HG03521 (cell line): ENCODE measurements at regions not wholly inside any gene's neighbourhood (a gene's known extent, or its start where the extent isn't known, plus 50 kb on each side); places are given as distances from the start of the nearest gene placed in this dataset.
"Not testable (repeated sequence)": the region's sequence is repeated elsewhere in the genome, so short reads cannot be mapped to it uniquely, and the experiment has no call there.

ENCODE experiments used
- ATAC-seq: cut with Tn5 transposase; IDR thresholded peaks from one replicate; pipeline ENCODE4 v1.9.1; 2021; ENCODE audit warnings: mild to moderate bottlenecking, moderate library complexity; ENCODE audit not compliant: unreplicated experiment

- ATAC-seq: peak; percentile 31
Observed at GRCh38 chr9:109972026-109972882, 192.3 kb downstream of the PALM2AKAP2 start.

GRCh38 chr9:109973336-109973735 lies 193.3 kb downstream of the PALM2AKAP2 start:
- no peak for ATAC-seq

GRCh38 chr9:109974143-109974917 lies 194.3 kb downstream of the PALM2AKAP2 start:
- peak; percentile 77 for ATAC-seq

GRCh38 chr9:109974918-109975276 lies 194.9 kb downstream of the PALM2AKAP2 start:
- no peak for ATAC-seq

GRCh38 chr9:109975574-109976295 lies 195.7 kb downstream of the PALM2AKAP2 start:
- ATAC-seq: no peak

- no peak for ATAC-seq
Observed at GRCh38 chr9:109976303-109976702, 196.3 kb downstream of the PALM2AKAP2 start.

- no peak for ATAC-seq
Observed at GRCh38 chr9:109977521-109977920, 197.5 kb downstream of the PALM2AKAP2 start.

- ATAC-seq: no peak
Observed at GRCh38 chr9:109981091-109981490, 201.1 kb downstream of the PALM2AKAP2 start.

GRCh38 chr9:109986521-109986991 lies 206.6 kb downstream of the PALM2AKAP2 start:
- ATAC-seq: no peak

- no peak for ATAC-seq
Observed at GRCh38 chr9:109989296-109989695, 209.3 kb downstream of the PALM2AKAP2 start.

- no peak for ATAC-seq
Observed at GRCh38 chr9:109990541-109990940, 210.5 kb downstream of the PALM2AKAP2 start.

GRCh38 chr9:109992293-109992692 lies 212.3 kb downstream of the PALM2AKAP2 start:
- ATAC-seq: no peak

- no peak for ATAC-seq
Observed at GRCh38 chr9:109993250-109993978, 213.4 kb downstream of the PALM2AKAP2 start.

- no peak for ATAC-seq
Observed at GRCh38 chr9:109994141-109994540, 213.8 kb downstream of the C9orf152 start.

GRCh38 chr9:109996936-109997580 lies 210.9 kb downstream of the C9orf152 start:
- ATAC-seq: no peak

GRCh38 chr9:109997682-109998081 lies 210.3 kb downstream of the C9orf152 start:
- no peak for ATAC-seq

- ATAC-seq: not testable (repeated sequence)
Observed at GRCh38 chr9:110005521-110005920, 202.4 kb downstream of the C9orf152 start.

- ATAC-seq: no peak
Observed at GRCh38 chr9:110006657-110007056, 201.3 kb downstream of the C9orf152 start.

- ATAC-seq: peak; percentile 48
Observed at GRCh38 chr9:110007477-110008270, 200.3 kb downstream of the C9orf152 start.
